Gastrocnemius medialis (tissue), 4 donors: ENCODE measurements at regions not wholly inside any gene's neighbourhood (a gene's known extent, or its start where the extent isn't known, plus 50 kb on each side); places are given as distances from the start of the nearest gene placed in this dataset.

Experiments used
- POLR2A ChIP-seq, 2 donors: fragments of 450-650 bp; IDR thresholded peaks; one replicate each; pipeline ENCODE4 v1.6.1; 2017; ENCODE audit warnings: antibody characterized with exemption in 2 of 2, mild to moderate bottlenecking in 2 of 2, moderate library complexity in 2 of 2
- TF ChIP-seq, protein P1 (sequence below), 5 experiments: fragments of 450-650 bp in 3 of 5; fragments of 200-600 bp in 2 of 5; sonication (generic) in 2 of 5; IDR thresholded peaks in 4 of 5; conservative IDR thresholded peaks in 1 of 5; 1 replicate in 4 of 5; 2 replicates in 1 of 5; pipeline ENCODE4 v1.5.1; 2016 to 2019; ENCODE audit warnings: antibody characterized with exemption in 5 of 5, mild to moderate bottlenecking in 3 of 5, moderate library complexity in 3 of 5

DNA sequence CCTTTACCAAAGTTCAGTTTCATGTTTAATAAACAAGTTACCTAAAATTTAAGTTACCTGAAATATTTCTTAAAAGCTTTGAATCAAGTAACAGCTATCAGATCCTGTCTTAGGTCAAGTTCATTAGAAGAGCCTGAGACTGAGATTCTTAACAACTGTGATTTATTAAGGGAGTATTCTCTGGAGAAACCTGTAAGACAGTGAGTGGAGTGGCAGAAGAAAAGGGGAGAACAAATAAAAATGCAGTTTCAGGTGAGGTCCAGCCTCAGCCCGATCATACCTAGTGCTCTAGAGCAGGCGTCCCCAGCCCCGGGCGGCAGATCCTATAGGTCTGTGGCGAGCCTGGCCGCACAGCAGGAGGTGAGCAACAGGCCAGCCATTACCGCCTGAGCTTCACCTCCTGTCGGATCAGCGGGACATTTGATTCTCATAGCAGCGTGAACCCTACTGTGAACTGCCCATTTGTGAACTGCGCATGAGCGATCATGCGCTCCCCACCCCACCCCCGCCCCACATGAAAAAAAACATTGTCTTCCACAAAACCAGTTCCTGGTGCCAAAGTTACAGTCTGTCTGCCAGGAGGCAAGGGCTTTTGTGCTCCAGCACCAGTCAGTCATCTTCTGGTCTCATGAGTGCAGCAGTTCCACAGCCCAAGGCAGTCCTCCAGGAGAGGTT, 59.2 kb upstream of the ADGRB3 start:
- TF ChIP-seq, protein P1, sequence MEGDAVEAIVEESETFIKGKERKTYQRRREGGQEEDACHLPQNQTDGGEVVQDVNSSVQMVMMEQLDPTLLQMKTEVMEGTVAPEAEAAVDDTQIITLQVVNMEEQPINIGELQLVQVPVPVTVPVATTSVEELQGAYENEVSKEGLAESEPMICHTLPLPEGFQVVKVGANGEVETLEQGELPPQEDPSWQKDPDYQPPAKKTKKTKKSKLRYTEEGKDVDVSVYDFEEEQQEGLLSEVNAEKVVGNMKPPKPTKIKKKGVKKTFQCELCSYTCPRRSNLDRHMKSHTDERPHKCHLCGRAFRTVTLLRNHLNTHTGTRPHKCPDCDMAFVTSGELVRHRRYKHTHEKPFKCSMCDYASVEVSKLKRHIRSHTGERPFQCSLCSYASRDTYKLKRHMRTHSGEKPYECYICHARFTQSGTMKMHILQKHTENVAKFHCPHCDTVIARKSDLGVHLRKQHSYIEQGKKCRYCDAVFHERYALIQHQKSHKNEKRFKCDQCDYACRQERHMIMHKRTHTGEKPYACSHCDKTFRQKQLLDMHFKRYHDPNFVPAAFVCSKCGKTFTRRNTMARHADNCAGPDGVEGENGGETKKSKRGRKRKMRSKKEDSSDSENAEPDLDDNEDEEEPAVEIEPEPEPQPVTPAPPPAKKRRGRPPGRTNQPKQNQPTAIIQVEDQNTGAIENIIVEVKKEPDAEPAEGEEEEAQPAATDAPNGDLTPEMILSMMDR (IDR thresholded peaks at IDR 0.05 in 4 of 5, conservative IDR thresholded peaks at IDR 0.05 in 1 of 5): no peak
- TF ChIP-seq POLR2A (IDR thresholded peaks at IDR 0.05): no peak
